ENCODE measurements at regions not wholly inside any gene's neighbourhood (a gene's known extent, or its start where the extent isn't known, plus 50 kb on each side); places are given as distances from the start of the nearest gene placed in this dataset.

DNA sequence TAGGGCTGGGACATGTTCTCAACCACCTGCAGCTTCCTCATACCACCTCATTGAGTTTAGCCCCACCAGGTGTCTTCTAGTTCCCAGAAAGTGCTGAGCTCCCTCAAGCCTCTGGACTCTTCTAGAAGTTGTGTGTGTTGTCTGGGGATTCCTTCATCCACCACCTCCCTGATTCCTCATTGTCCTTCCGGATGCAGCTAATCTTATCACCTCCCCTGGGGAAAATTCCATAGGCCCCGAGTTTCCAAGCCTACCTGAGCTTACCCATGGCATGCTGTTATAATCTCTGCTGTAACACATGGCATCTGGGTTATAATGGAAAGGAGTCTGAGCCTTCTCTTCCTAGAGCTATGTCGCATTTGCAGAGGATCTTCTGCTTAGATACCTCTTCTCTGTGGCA, 243.5 kb upstream of the SDK2 start:
- in situ Hi-C loops (cut with HindIII; ENCODE audit: low pct_unique_long_range_greater_than_20kb, low sequenced_read_pairs) = no loop called here
- no peak for DNase-seq (ENCODE audit: low read depth in 1 of 2, low spot score in 1 of 2)
- TF ChIP-seq JUND (IDR thresholded peaks at IDR 0.05; ENCODE audit: low read depth) = no peak

DNA sequence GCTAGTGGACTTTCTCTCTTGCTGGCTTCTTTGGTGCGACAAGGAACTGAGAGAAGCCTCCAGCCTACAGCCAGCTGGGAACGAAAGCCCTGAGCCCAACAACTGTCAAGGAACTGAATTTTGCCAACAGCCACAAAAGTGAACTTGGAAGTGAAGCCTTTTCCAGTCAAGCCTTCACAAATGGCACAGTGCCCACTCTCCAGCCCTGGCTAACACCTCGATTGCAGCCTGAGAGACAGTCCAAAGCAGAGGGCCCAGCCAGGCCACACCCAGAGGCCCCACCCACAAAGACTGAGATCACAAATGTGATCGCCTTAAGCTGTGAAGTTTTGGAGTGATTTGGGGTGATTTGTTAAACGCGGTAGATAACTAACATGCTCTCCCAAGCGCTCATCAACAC, 244.6 kb upstream of the SDK2 start:
- no peak for TF ChIP-seq JUND (IDR thresholded peaks at IDR 0.05; ENCODE audit: low read depth)
- in situ Hi-C loops (cut with HindIII; ENCODE audit: low pct_unique_long_range_greater_than_20kb, low sequenced_read_pairs) = no loop called here
- no peak for DNase-seq (ENCODE audit: low read depth in 1 of 2, low spot score in 1 of 2)

DNA sequence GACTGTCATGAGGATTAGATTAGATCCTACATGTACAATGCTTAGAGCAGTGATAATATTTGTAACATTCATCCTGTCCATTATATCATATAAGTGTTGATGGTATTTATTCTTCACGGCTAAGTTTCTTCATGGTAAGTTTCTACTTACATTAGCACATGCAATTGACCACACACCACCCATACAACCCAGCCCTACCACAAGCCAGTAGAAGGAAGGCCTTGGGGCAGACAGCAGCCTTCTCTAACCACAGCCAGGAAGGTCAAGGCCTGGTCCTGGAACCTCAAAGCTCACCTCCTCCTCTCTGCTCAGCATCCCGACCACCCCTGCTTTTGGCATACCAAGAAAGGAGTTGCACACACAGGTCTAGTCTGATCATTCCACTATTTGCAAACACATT, 245.2 kb upstream of the SDK2 start:
- DNase-seq (ENCODE audit: low read depth in 1 of 2, low spot score in 1 of 2) = no peak
- in situ Hi-C loops (cut with HindIII; ENCODE audit: low pct_unique_long_range_greater_than_20kb, low sequenced_read_pairs) = no loop called here
- TF ChIP-seq JUND (IDR thresholded peaks at IDR 0.05; ENCODE audit: low read depth) = no peak

DNA sequence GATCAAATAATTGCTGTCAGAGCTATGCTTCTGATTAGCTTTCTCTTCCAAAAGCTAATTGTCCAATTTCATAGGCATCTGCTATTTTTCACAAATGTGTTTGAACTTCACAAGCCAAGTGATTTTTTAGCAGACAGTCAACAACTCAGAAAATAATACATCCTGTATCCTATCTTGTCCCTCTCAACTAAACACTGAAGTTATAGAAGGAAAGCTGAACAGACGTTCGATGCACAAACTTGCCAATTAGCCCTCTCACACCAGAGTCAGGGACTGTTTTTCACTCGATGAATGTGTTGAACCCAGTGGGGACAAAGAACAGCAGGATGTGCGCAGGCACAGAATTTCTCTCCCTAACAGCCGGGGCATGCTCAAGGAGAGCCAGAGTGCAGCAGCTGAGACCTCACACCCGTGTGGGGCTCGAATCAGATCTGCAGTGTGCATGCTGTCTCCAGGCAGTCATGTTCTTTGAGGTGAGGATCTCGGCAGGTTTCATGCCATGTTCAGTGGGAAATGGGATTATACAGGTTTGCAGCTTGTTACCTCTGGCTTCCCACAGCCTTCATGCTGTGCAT, 246.7 kb upstream of the SDK2 start:
- no peak for TF ChIP-seq JUND (IDR thresholded peaks at IDR 0.05; ENCODE audit: low read depth)
- DNase-seq (ENCODE audit: low read depth in 1 of 2, low spot score in 1 of 2) = no peak
- in situ Hi-C loops (cut with HindIII; ENCODE audit: low pct_unique_long_range_greater_than_20kb, low sequenced_read_pairs) = no loop called here

DNA sequence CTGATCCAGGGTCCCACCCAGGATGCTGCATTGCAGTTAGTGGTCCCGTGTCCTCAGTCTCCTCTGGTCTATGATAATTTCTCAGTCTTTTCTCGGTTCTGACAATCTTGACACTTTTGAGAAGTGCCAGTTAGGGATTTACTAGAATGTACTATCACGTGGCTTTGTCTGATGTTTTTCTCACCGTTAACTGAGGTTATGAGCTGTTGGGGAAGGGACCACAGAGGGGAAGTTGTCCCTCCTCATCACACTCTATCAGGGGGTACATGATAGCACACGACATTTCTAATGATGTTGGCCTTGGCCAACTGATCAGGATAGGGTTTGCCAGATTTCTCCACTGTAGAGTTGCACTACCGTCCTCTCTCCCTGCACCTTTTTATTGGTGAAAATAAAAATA, 250.9 kb upstream of the SDK2 start:
- TF ChIP-seq JUND (IDR thresholded peaks at IDR 0.05; ENCODE audit: low read depth) = no peak
- in situ Hi-C loops (cut with HindIII; ENCODE audit: low pct_unique_long_range_greater_than_20kb, low sequenced_read_pairs) = no loop called here
- DNase-seq (ENCODE audit: low read depth in 1 of 2, low spot score in 1 of 2) = no peak

DNA sequence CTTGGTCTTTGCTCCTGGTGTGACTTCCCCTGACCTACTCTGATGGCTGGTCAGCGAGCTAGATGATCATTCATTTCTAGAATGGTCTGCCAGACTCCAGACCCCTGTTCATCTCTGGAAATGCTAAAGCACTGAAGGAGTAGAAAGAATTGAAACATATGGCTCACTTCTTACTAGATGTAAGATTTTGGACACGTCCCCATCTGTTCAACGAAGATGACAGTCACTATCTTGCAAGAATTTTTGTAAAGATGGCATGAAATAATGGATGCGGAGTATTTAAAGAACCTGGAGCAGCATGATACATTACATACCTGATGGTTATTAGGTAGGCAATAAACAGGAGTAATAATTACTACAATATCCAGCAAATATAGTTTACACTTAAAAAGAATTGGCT, 252.7 kb upstream of the SDK2 start:
- DNase-seq (ENCODE audit: low read depth in 1 of 2, low spot score in 1 of 2) = no peak
- in situ Hi-C loops (cut with HindIII; ENCODE audit: low pct_unique_long_range_greater_than_20kb, low sequenced_read_pairs) = no loop called here
- TF ChIP-seq JUND (IDR thresholded peaks at IDR 0.05; ENCODE audit: low read depth) = no peak

DNA sequence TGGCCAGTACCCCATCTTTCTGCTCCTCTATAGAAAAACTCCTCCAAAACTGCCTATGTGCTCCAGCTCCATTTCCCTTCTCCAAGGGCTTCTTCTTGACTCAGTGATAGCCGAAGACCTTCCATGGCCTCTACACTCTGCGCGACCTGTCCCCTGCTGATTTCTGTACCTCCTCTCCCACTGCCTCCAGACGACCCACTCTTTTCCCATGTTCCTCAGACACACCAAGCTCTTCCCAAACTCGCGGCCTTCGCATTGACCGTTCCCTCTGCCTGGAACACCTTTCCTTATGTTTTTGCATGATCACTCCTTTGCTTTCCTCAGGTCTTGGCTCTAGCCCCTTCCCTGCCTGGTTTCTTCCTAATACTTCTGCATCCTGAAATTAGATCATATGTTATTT, 255.6 kb upstream of the SDK2 start:
- TF ChIP-seq JUND (IDR thresholded peaks at IDR 0.05; ENCODE audit: low read depth) = no peak
- in situ Hi-C loops (cut with HindIII; ENCODE audit: low pct_unique_long_range_greater_than_20kb, low sequenced_read_pairs) = no loop called here

DNA sequence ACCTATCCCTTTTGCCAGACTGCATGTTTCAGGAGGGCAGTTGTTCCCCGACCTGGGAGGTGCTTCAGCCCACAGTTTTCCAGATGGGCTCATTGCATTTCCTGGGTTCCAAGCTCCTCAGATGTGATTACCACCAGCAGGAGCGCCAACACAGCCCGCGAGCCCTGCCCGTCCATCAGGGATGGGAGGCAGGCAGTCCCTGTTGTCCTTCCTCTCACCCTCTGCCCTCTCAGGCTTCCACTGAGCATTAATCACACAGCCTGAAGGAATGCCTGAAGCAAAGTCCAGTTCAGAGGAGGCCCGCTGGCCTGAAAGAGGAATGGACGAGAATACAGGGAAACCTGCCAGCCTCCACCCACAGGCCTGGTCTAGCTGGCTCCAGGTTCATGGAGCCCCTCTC, 256.3 kb upstream of the SDK2 start:
- no peak for DNase-seq (ENCODE audit: low read depth in 1 of 2, low spot score in 1 of 2)
- TF ChIP-seq JUND (IDR thresholded peaks at IDR 0.05; ENCODE audit: low read depth) = no peak
- in situ Hi-C loops (cut with HindIII; ENCODE audit: low pct_unique_long_range_greater_than_20kb, low sequenced_read_pairs) = no loop called here

More for the DNA sequence above, 255.6 kb upstream of the SDK2 start:
- DNase-seq (ENCODE audit: low read depth in 1 of 2, low spot score in 1 of 2) = no peak

DNA sequence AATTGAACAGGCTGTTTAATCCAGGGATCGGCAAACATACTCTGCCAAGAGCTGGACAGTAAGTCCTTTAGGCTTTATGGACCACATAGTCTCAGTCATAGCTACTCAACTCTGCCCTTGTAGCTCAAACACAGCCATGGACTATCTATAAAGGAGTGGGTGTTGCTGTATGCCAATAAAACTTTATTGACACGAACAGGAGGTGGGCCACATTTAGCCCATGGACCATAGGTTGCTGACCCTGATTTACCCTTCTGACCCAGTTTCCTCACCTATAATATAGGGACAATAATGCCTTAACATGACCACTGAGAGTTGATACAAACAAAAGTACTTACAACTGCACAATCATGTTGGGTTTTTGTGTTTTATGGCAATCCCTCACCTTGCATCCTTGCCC, 257.0 kb upstream of the SDK2 start:
- DNase-seq (ENCODE audit: low read depth in 1 of 2, low spot score in 1 of 2) = no peak

DNA sequence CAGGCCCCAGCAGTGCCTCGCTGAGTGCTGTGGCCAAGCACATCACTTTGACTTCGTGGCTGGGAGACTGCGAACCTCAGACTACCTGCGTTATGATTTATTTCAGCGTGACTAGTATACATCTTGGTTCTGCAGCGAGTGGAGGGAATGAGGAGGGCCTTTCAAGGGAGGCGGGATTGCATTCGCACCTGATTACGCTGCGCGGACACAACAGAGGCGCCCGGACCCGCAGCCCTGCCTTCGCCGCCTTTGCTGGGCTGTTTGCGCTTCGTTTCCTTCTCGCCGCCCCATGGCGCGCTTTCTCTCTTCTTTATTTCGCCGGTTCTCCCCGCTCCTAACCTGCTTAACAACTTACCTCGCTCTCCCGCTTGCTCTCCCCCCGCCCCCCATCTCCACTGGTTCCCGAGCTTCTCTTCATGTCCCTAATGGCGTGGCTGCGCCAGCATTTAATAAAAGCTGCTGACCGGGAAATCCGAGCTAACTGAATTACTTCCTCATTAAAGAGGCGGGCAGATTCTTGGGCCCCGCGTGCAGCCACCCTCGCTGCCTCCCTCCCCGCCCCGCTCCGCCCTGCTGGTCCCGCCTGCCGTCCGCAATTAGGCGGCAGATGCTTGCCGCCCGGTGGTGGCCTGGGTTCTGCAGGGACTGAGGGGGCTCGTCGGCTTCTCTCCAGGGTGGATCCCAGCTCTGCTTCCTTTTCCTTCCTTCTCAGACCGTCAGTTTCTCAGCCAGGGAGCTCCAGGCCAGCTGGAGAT, 257.6 kb upstream of the SDK2 start:
- no peak for TF ChIP-seq JUND (IDR thresholded peaks at IDR 0.05; ENCODE audit: low read depth)
- in situ Hi-C loops (cut with HindIII; ENCODE audit: low pct_unique_long_range_greater_than_20kb, low sequenced_read_pairs) = no loop called here
- DNase-seq (ENCODE audit: low read depth in 1 of 2, low spot score in 1 of 2) = peak; percentile 48 to 59

More for the DNA sequence above, 257.0 kb upstream of the SDK2 start:
- no peak for TF ChIP-seq JUND (IDR thresholded peaks at IDR 0.05; ENCODE audit: low read depth)
- in situ Hi-C loops (cut with HindIII; ENCODE audit: low pct_unique_long_range_greater_than_20kb, low sequenced_read_pairs) = no loop called here

DNA sequence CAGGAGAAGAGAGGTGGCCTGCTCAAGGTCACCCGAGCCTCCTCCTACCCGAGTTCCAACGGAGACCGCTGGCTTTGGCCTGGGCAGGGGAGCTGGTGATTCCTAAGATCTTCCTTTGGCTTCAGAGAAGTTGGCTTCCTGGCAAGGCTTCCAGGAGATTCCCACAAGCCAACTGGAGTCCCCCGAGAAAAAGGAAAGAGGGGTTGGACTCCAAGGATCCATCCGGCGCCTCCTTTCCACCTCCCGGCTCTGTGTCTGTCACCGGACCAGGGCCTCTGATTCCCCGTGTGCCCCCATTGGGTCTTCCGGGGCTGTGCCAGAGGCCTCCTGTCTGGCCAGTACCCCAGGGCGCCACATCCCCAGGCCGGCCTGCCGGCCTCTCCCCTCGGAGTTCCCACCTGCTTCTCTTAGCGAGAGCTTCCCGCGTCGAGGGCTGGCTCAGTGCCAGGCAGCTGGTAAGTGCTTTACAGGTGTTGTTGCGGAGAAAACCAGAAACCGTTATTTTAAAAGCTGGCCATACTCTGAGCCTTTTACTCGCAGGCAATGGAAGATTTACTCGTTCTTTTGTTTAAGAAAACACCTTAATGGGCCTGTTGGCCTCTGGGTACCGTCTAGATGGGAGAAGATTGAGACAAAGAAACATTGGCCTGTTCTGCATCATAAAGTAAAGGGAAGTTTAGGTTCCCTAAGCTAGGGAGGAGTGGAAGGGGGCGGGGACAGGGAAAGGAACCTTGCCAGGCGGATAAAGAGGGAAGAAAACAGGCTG, 258.4 kb upstream of the SDK2 start:
- TF ChIP-seq JUND (IDR thresholded peaks at IDR 0.05; ENCODE audit: low read depth) = no peak
- in situ Hi-C loops (cut with HindIII; ENCODE audit: low pct_unique_long_range_greater_than_20kb, low sequenced_read_pairs) = no loop called here
- no peak for DNase-seq (ENCODE audit: low read depth in 1 of 2, low spot score in 1 of 2)

DNA sequence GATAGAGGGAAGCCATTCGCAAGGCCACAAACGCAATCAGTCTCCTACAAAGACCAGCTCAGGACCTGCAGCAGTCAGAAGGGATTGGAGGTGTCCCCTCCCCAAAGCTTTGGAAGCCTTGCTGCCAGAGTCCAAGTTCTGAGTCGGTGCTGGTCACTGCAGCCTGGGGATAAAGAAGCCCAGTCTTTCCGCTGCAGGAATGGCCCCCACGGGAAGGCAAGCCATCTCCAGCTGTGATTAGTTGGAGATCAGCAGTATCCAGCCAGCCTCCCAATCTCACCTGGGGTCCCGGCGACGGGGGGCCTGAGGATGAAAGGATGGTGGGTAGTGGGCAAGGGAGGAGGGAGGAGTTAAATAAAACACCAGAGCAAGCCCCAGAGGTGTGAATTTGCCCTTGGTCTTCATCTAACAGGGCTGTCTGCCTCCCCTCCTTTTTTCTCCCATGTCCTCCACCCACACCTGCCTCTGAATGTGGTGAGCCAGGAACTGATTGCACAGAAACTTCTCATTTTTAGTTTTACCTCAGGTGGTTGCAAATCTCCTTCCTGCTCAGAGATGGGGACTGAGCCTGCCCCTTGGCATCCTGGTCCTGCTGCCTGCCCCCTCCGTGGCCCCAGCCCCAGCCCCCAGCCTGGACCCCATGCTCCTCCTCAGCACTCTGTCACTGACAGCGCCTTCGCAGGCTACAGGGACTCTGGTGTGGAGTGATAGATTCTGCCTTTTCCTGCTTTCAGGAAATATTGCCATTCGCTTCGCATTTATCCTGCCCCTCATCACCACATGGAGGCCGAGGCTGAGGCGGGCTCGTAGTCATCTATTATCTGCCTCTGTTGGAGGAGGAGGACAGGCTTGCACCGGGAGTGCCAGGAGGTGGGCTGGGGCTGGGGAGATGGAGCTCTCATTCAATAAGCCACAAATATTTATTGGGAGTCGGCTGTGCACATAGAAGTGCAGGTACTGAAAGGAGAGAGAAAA, 262.9 kb upstream of the SDK2 start:
- TF ChIP-seq JUND (IDR thresholded peaks at IDR 0.05; ENCODE audit: low read depth) = no peak
- no peak for DNase-seq (ENCODE audit: low read depth in 1 of 2, low spot score in 1 of 2)
- in situ Hi-C loops (cut with HindIII; ENCODE audit: low pct_unique_long_range_greater_than_20kb, low sequenced_read_pairs) = no loop called here

Data from T47D (cell line).